Nephron (organoid): ENCODE measurements at regions not wholly inside any gene's neighbourhood (a gene's known extent, or its start where the extent isn't known, plus 50 kb on each side); places are given as distances from the start of the nearest gene placed in this dataset.

Experiments
- H3K27ac Mint-ChIP-seq, 3 experiments: 2 replicates each; pipeline ENCODE4 v1.8.0; 2020; ENCODE audit warnings: mixed read lengths in 3 of 3, mild to moderate bottlenecking in 2 of 3, moderate library complexity in 1 of 3
- H3K27me3 Mint-ChIP-seq: 2 replicates; pipeline ENCODE4 v1.8.0; 2021; ENCODE audit warnings: low read depth, mild to moderate bottlenecking, moderate library complexity, mixed read lengths
- H3K36me3 Mint-ChIP-seq: 2 replicates; pipeline ENCODE4 v1.8.0; 2020; ENCODE audit warnings: low read depth, mixed read lengths
- H3K4me1 Mint-ChIP-seq: 2 replicates; pipeline ENCODE4 v1.8.0; 2020; ENCODE audit warnings: mixed read lengths
- H3K4me3 Mint-ChIP-seq, 3 experiments: 2 replicates each; pipeline ENCODE4 v1.8.0; 2020; ENCODE audit warnings: mild to moderate bottlenecking in 3 of 3, mixed read lengths in 3 of 3, moderate library complexity in 2 of 3
- H3K9me3 Mint-ChIP-seq: 2 replicates; pipeline ENCODE4 v1.8.0; 2020; ENCODE audit warnings: mixed read lengths
- CTCF ChIP-seq, 3 experiments: fragments of 200-600 bp; sonication (generic); IDR thresholded peaks; one replicate each; pipeline ENCODE4 v1.5.0; 2021; ENCODE audit warnings: antibody characterized with exemption in 3 of 3; ENCODE audit not compliant: unreplicated experiment in 3 of 3

- Mint-ChIP-seq H3K36me3 (no peaks in the 10 kb centered on the region), H3K27me3 (no peaks in the 10 kb centered on the region), H3K9me3 (no peaks in the 10 kb centered on the region), H3K4me1 (no peaks in the 10 kb centered on the region), H3K27ac (no peak overlapping the region), H3K4me3 (no peak overlapping the region)
- no peak for TF ChIP-seq CTCF (IDR thresholded peaks at IDR 0.05; ENCODE audit: unreplicated experiment in 3 of 3)
Measured at GRCh38 chr10:83397806-83398205, 741.5 kb upstream of the GHITM start.

- H3K27ac Mint-ChIP-seq = no peak overlapping the region
- no peaks in the 10 kb centered on the region for H3K4me1 Mint-ChIP-seq
- H3K36me3 Mint-ChIP-seq = no peaks in the 10 kb centered on the region
- H3K4me3 Mint-ChIP-seq = no peak overlapping the region
- no peaks in the 10 kb centered on the region for H3K9me3 Mint-ChIP-seq
- H3K27me3 Mint-ChIP-seq = no peaks in the 10 kb centered on the region
- TF ChIP-seq CTCF (IDR thresholded peaks at IDR 0.05; ENCODE audit: unreplicated experiment in 3 of 3) = no peak
Measured at GRCh38 chr10:83410570-83410969, 728.7 kb upstream of the GHITM start.

- Mint-ChIP-seq H3K36me3 (peaks cover 8% of the 10 kb centered on the region), H3K9me3 (peaks cover 24% of the 10 kb centered on the region), H3K27ac (no peak overlapping the region), H3K27me3 (no peaks in the 10 kb centered on the region), H3K4me1 (no peaks in the 10 kb centered on the region), H3K4me3 (no peak overlapping the region)
- TF ChIP-seq CTCF (IDR thresholded peaks at IDR 0.05; ENCODE audit: unreplicated experiment in 3 of 3) = no peak
Measured at GRCh38 chr10:83425306-83425705, 714.0 kb upstream of the GHITM start.

- no peak overlapping the region for H3K4me3 Mint-ChIP-seq
- peaks cover 24% of the 10 kb centered on the region for H3K9me3 Mint-ChIP-seq
- no peaks in the 10 kb centered on the region for H3K27me3 Mint-ChIP-seq
- no peaks in the 10 kb centered on the region for H3K4me1 Mint-ChIP-seq
- peaks cover 8% of the 10 kb centered on the region for H3K36me3 Mint-ChIP-seq
- TF ChIP-seq CTCF (IDR thresholded peaks at IDR 0.05; ENCODE audit: unreplicated experiment in 3 of 3) = no peak
- peak overlapping the region in 2 of 3 experiments; percentile 27 to 69 for H3K27ac Mint-ChIP-seq
Measured at GRCh38 chr10:83427101-83427500, 712.2 kb upstream of the GHITM start.

GRCh38 chr10:83432261-83433045 lies 706.9 kb upstream of the GHITM start:
- TF ChIP-seq CTCF (IDR thresholded peaks at IDR 0.05; ENCODE audit: unreplicated experiment in 3 of 3) = no peak
- Mint-ChIP-seq H3K36me3 (peaks cover 8% of the 10 kb centered on the region), H3K4me3 (no peak overlapping the region), H3K9me3 (peaks cover 18% of the 10 kb centered on the region), H3K27me3 (no peaks in the 10 kb centered on the region), H3K4me1 (no peaks in the 10 kb centered on the region), H3K27ac (peak overlapping the region; percentile 29 to 80 (median 67))

GRCh38 chr10:83433705-83434104 lies 705.6 kb upstream of the GHITM start:
- TF ChIP-seq CTCF (IDR thresholded peaks at IDR 0.05; ENCODE audit: unreplicated experiment in 3 of 3) = no peak
- peaks cover 2% of the 10 kb centered on the region for H3K36me3 Mint-ChIP-seq
- H3K9me3 Mint-ChIP-seq = peaks cover 10% of the 10 kb centered on the region
- peak overlapping the region; percentile 29 to 80 (median 50) for H3K27ac Mint-ChIP-seq
- H3K4me1 Mint-ChIP-seq = no peaks in the 10 kb centered on the region
- H3K4me3 Mint-ChIP-seq = no peak overlapping the region
- no peaks in the 10 kb centered on the region for H3K27me3 Mint-ChIP-seq
